Spleen (tissue), 11 donors: ENCODE measurements at regions not wholly inside any gene's neighbourhood (a gene's known extent, or its start where the extent isn't known, plus 50 kb on each side); places are given as distances from the start of the nearest gene placed in this dataset.

Source experiments
- DNase-seq: peaks from one replicate; pipeline ENCODE4 v3.0.0-alpha.2; 2020
- H3K27ac ChIP-seq, 8 donors: fragments of 200-600 bp; sonication (generic) in 7 of 8; 1 replicate in 4 of 8; 2 replicates in 4 of 8; pipeline versions ENCODE4 v1.5.0 to v1.8.0; 2016 to 2021; ENCODE audit warnings: inconsistent platforms in 4 of 8, mild to moderate bottlenecking in 4 of 8, moderate library complexity in 1 of 8
- H3K27me3 ChIP-seq, 7 donors: fragments of 200-600 bp; sonication (generic) in 6 of 7; replicated peaks in 1 of 7; 1 replicate in 4 of 7; 2 replicates in 3 of 7; pipeline versions ENCODE4 v1.5.0 to v1.8.0; 2016 to 2021; ENCODE audit warnings: inconsistent platforms in 3 of 7, mild to moderate bottlenecking in 1 of 7
- H3K36me3 ChIP-seq, 6 donors: fragments of 200-600 bp; sonication (generic) in 5 of 6; 1 replicate in 4 of 6; 2 replicates in 2 of 6; pipeline versions ENCODE4 v1.5.0 to v1.8.0; 2016 to 2021; ENCODE audit warnings: inconsistent platforms in 2 of 6
- H3K4me1 ChIP-seq, 6 donors: fragments of 200-600 bp; sonication (generic) in 5 of 6; 1 replicate in 3 of 6; 2 replicates in 3 of 6; pipeline versions ENCODE4 v1.5.0 to v1.8.0; 2016 to 2021; ENCODE audit warnings: inconsistent platforms in 3 of 6
- H3K4me3 ChIP-seq, 8 donors: fragments of 200-600 bp; sonication (generic) in 7 of 8; 1 replicate in 4 of 8; 2 replicates in 4 of 8; pipeline versions ENCODE4 v1.5.0 to v1.8.0; 2016 to 2021; ENCODE audit warnings: inconsistent platforms in 4 of 8, mild to moderate bottlenecking in 4 of 8, moderate library complexity in 2 of 8
- H3K9me3 ChIP-seq, 8 donors: fragments of 200-600 bp; sonication (generic) in 7 of 8; 1 replicate in 4 of 8; 2 replicates in 4 of 8; pipeline versions ENCODE4 v1.5.0 to v1.8.0; 2016 to 2021; ENCODE audit warnings: inconsistent platforms in 4 of 8
- CTCF ChIP-seq, 11 experiments: fragments of 200-600 bp in 7 of 11; fragments of 450-650 bp in 4 of 11; sonication (generic) in 4 of 11; IDR thresholded peaks in 8 of 11; conservative IDR thresholded peaks in 3 of 11; 1 replicate in 7 of 11; 2 replicates in 4 of 11; pipeline versions ENCODE4 v1.4.0 to v1.8.0; 2016 to 2021; ENCODE audit warnings: antibody characterized with exemption in 11 of 11, inconsistent platforms in 4 of 11, mild to moderate bottlenecking in 1 of 11
- POLR2A ChIP-seq, 3 donors: fragments of 450-650 bp; IDR thresholded peaks; one replicate each; pipeline ENCODE4 v1.5.1; 2017; ENCODE audit warnings: antibody characterized with exemption in 3 of 3, mild to moderate bottlenecking in 1 of 3
- POLR2AphosphoS5 ChIP-seq, 3 donors: sonication (generic); formaldehyde crosslinking; IDR thresholded peaks; one replicate each; pipeline ENCODE4 v1.5.1; 2017; ENCODE audit warnings: antibody characterized with exemption in 3 of 3
- WGBS, 5 donors: extraction: QIAGEN DNeasy Blood & Tissue Kit in 3 of 5; methylation state at CpG; one replicate each; pipeline versions ENCODE4 v1.1.5 to v1.1.7; 2013 to 2018; 5-methylcytosine and 5-hydroxymethylcytosine counted together
- intact Hi-C: fragments of 100-400 bp; cut with DNase I; formaldehyde crosslinking; loops from one replicate; pipeline ENCODE4 v1.15.0; 2023; ENCODE audit warnings: low total_unique reads
- donor health status: healthy with polysubstance abuse.
- donor health status: DM: no; HTN: no; CAD: no; lungs with moderate emphysema.
- donor health status: DM: no; HTN: no; CAD: no.
- donor health status: Bipolar disorder and iron deficiency.
- donor health status: healthy.
- donor health status: DM: no; HTN: no; CAD: no.
- donor health status: DM: yes; HTN: yes; CAD: no.

- no peak for DNase-seq
- H3K27ac ChIP-seq, result no peak overlapping the region
- H3K9me3 ChIP-seq, result peaks cover 0 to 7% (median 0%) of the 10 kb centered on the region in 8 donors
- H3K27me3 ChIP-seq, result peaks cover 0 to 13% (median 0%) of the 10 kb centered on the region in 7 donors
- 60 to 93% (median 80%) methylated on average over 2 of the region's 2 CpGs for WGBS, 5 donors
- intact Hi-C loops, result no loop called here
- no peak overlapping the region for H3K4me3 ChIP-seq
- H3K36me3 ChIP-seq, result no peaks in the 10 kb centered on the region
- TF ChIP-seq POLR2AphosphoS5 (IDR thresholded peaks at IDR 0.05), result no peak
- no peak for TF ChIP-seq POLR2A (IDR thresholded peaks at IDR 0.05)
- TF ChIP-seq CTCF (IDR thresholded peaks at IDR 0.05 in 8 of 11, conservative IDR thresholded peaks at IDR 0.05 in 3 of 11), result no peak
- no peaks in the 10 kb centered on the region for H3K4me1 ChIP-seq
Measured at GRCh38 chr14:96727073-96727472, 70.1 kb upstream of the VRK1 start.

- no peaks in the 10 kb centered on the region for H3K4me1 ChIP-seq
- WGBS, 5 donors, result 43 to 54% (median 46%) methylated on average over 3 of the region's 3 CpGs
- H3K36me3 ChIP-seq, result no peaks in the 10 kb centered on the region
- no peak for DNase-seq
- intact Hi-C loops, result no loop called here
- H3K27me3 ChIP-seq, result peaks cover 0 to 14% (median 0%) of the 10 kb centered on the region in 7 donors
- H3K4me3 ChIP-seq, result no peak overlapping the region
- TF ChIP-seq POLR2A (IDR thresholded peaks at IDR 0.05) (no peak), POLR2AphosphoS5 (IDR thresholded peaks at IDR 0.05) (no peak), CTCF (IDR thresholded peaks at IDR 0.05 in 8 of 11, conservative IDR thresholded peaks at IDR 0.05 in 3 of 11) (no peak)
- peaks cover 0 to 7% (median 0%) of the 10 kb centered on the region in 8 donors for H3K9me3 ChIP-seq
- H3K27ac ChIP-seq, result no peak overlapping the region
Measured at GRCh38 chr14:96727491-96727890, 69.7 kb upstream of the VRK1 start.

GRCh38 chr14:96727980-96728717 is 69.0 kb upstream of the VRK1 start:
- H3K9me3 ChIP-seq, result peaks cover 0 to 7% (median 0%) of the 10 kb centered on the region in 8 donors
- H3K4me1 ChIP-seq, result no peaks in the 10 kb centered on the region
- WGBS, 5 donors, result 76 to 86% (median 77%) methylated on average over 11 of the region's 11 CpGs
- DNase-seq, result no peak
- no peak overlapping the region for H3K4me3 ChIP-seq
- H3K27me3 ChIP-seq, result peaks cover 0 to 21% (median 0%) of the 10 kb centered on the region in 7 donors
- no peak overlapping the region for H3K27ac ChIP-seq
- TF ChIP-seq POLR2A (IDR thresholded peaks at IDR 0.05) (no peak), POLR2AphosphoS5 (IDR thresholded peaks at IDR 0.05) (no peak), CTCF (IDR thresholded peaks at IDR 0.05 in 8 of 11, conservative IDR thresholded peaks at IDR 0.05 in 3 of 11) (no peak)
- intact Hi-C loops, result no loop called here
- H3K36me3 ChIP-seq, result no peaks in the 10 kb centered on the region

- H3K27ac ChIP-seq, result no peak overlapping the region
- no peaks in the 10 kb centered on the region for H3K4me1 ChIP-seq
- H3K27me3 ChIP-seq, result peaks cover 0 to 32% (median 0%) of the 10 kb centered on the region in 7 donors
- TF ChIP-seq POLR2AphosphoS5 (IDR thresholded peaks at IDR 0.05), result no peak
- H3K9me3 ChIP-seq, result peaks cover 0 to under 1% (median 0%) of the 10 kb centered on the region in 8 donors
- intact Hi-C loops, result no loop called here
- no peak overlapping the region for H3K4me3 ChIP-seq
- WGBS, 5 donors, result 81 to 91% (median 86%) methylated on average over 4 of the region's 4 CpGs
- no peak for DNase-seq
- no peaks in the 10 kb centered on the region for H3K36me3 ChIP-seq
Measured at GRCh38 chr14:96729889-96730288, 67.3 kb upstream of the VRK1 start.
